MCF 10A (cell line): ENCODE measurements at regions not wholly inside any gene's neighbourhood (a gene's known extent, or its start where the extent isn't known, plus 50 kb on each side); places are given as distances from the start of the nearest gene placed in this dataset.

Experiments used
- BruUV-seq: library from RNA; stranded (reverse); fragments of 400-500 nt; replicated peaks from 2 replicates; lab custom pipeline; 2021; lab: Mats Ljungman, UMichigan
- CTCF ChIA-PET: fragments of 300-600 bp; sonication (Branson Sonifier 250); formaldehyde crosslinking; extraction: SDS; loops from one replicate; lab custom pipeline; 2021; ENCODE audit warnings: antibody characterized with exemption, inconsistent platforms; lab: Yijun Ruan, JAX
- POLR2A ChIA-PET: fragments of 300-600, 350-650 bp; sonication (Branson Sonifier 250); formaldehyde crosslinking; extraction: SDS; loops from one replicate; lab custom pipeline; 2020; ENCODE audit warnings: antibody characterized with exemption, inconsistent platforms; lab: Yijun Ruan, JAX
- DNase-seq: peaks from one replicate; pipeline ENCODE4 v3.0.0-alpha.2; 2018; ENCODE audit not compliant: unreplicated experiment
- H3K27ac Mint-ChIP-seq: one replicate; pipeline ENCODE4 v1.8.0; 2022; ENCODE audit warnings: mild to moderate bottlenecking, low read depth, mixed read lengths; ENCODE audit not compliant: unreplicated experiment
- H3K27me3 Mint-ChIP-seq: one replicate; pipeline ENCODE4 v1.8.0; 2022; ENCODE audit warnings: mixed read lengths; ENCODE audit not compliant: insufficient read depth, unreplicated experiment
- H3K36me3 Mint-ChIP-seq: one replicate; pipeline ENCODE4 v1.8.0; 2022; ENCODE audit warnings: mild to moderate bottlenecking, moderate library complexity, mixed read lengths; ENCODE audit not compliant: insufficient read depth, unreplicated experiment
- H3K4me1 Mint-ChIP-seq: one replicate; pipeline ENCODE4 v1.8.0; 2022; ENCODE audit warnings: mixed read lengths; ENCODE audit not compliant: insufficient read depth, unreplicated experiment
- H3K4me3 Mint-ChIP-seq: one replicate; pipeline ENCODE4 v1.8.0; 2022; ENCODE audit warnings: mild to moderate bottlenecking, moderate library complexity, mixed read lengths; ENCODE audit not compliant: unreplicated experiment
- H3K9me3 Mint-ChIP-seq: one replicate; pipeline ENCODE4 v1.8.0; 2022; ENCODE audit warnings: mixed read lengths; ENCODE audit not compliant: unreplicated experiment
- CTCF ChIP-seq: fragments of 200-600 bp; IDR thresholded peaks from one replicate; pipeline ENCODE4 v1.8.0; 2022; ENCODE audit warnings: antibody characterized with exemption, mild to moderate bottlenecking; ENCODE audit not compliant: unreplicated experiment
- intact Hi-C: fragments of 100-400 bp; cut with micrococcal nuclease; formaldehyde crosslinking; loops from 2 replicates; pipeline ENCODE4 v1.14.1; 2022

GRCh38 chr1:30270461-30270860 is 452.9 kb downstream of the MATN1 start:
- no TSS peak for BruUV-seq
- H3K36me3 Mint-ChIP-seq: no peaks in the 10 kb centered on the region
- ChIA-PET CTCF (interaction anchor here (0.8 kb wide), 1 partner anchor 38 kb away, joined by 3 read pairs; no protein-coding TSS in a partner anchor), POLR2A (interaction anchor here (0.6 kb wide), 1 partner anchor 1568 kb away, joined by 4 read pairs; no protein-coding TSS in a partner anchor)
- H3K27ac Mint-ChIP-seq: no peak overlapping the region
- no peaks in the 10 kb centered on the region for H3K9me3 Mint-ChIP-seq
- DNase-seq: no peak
- no peak for TF ChIP-seq CTCF
- no peaks in the 10 kb centered on the region for H3K4me1 Mint-ChIP-seq
- intact Hi-C loops: no loop called here
- no peak overlapping the region for H3K4me3 Mint-ChIP-seq
- peaks cover 38% of the 10 kb centered on the region for H3K27me3 Mint-ChIP-seq

- POLR2A ChIA-PET: no interaction called here
- no peak overlapping the region for H3K27ac Mint-ChIP-seq
- no peak for DNase-seq
- no peaks in the 10 kb centered on the region for H3K4me1 Mint-ChIP-seq
- no peaks in the 10 kb centered on the region for H3K36me3 Mint-ChIP-seq
- H3K9me3 Mint-ChIP-seq: no peaks in the 10 kb centered on the region
- intact Hi-C loops: no loop called here
- BruUV-seq: no TSS peak
- peaks cover 38% of the 10 kb centered on the region for H3K27me3 Mint-ChIP-seq
- CTCF ChIA-PET: interaction anchor here (0.5 to 0.6 kb wide), 2 partner anchors 59 to 140 kb away, joined by 3 read pairs; no protein-coding TSS in a partner anchor
- H3K4me3 Mint-ChIP-seq: no peak overlapping the region
- no peak for TF ChIP-seq CTCF
Measured at GRCh38 chr1:30268923-30269666, 454.3 kb downstream of the MATN1 start.

GRCh38 chr1:30267856-30268255 is 455.5 kb downstream of the MATN1 start:
- no peak for DNase-seq
- intact Hi-C loops: no loop called here
- H3K9me3 Mint-ChIP-seq: no peaks in the 10 kb centered on the region
- ChIA-PET CTCF (no interaction called here), POLR2A (no interaction called here)
- no peaks in the 10 kb centered on the region for H3K36me3 Mint-ChIP-seq
- TF ChIP-seq CTCF: no peak
- no peak overlapping the region for H3K4me3 Mint-ChIP-seq
- H3K27me3 Mint-ChIP-seq: peaks cover 38% of the 10 kb centered on the region
- H3K4me1 Mint-ChIP-seq: no peaks in the 10 kb centered on the region
- no TSS peak for BruUV-seq
- H3K27ac Mint-ChIP-seq: no peak overlapping the region

- no peak for TF ChIP-seq CTCF
- POLR2A ChIA-PET: no interaction called here
- H3K27me3 Mint-ChIP-seq: peaks cover 39% of the 10 kb centered on the region
- intact Hi-C loops: no loop called here
- H3K4me1 Mint-ChIP-seq: no peaks in the 10 kb centered on the region
- H3K36me3 Mint-ChIP-seq: no peaks in the 10 kb centered on the region
- no peak for DNase-seq
- H3K9me3 Mint-ChIP-seq: no peaks in the 10 kb centered on the region
- CTCF ChIA-PET: no interaction called here
- H3K27ac Mint-ChIP-seq: no peak overlapping the region
- H3K4me3 Mint-ChIP-seq: no peak overlapping the region
- BruUV-seq: no TSS peak
Measured at GRCh38 chr1:30267046-30267445, 456.3 kb downstream of the MATN1 start.
